ENCODE measurements at regions not wholly inside any gene's neighbourhood (a gene's known extent, or its start where the extent isn't known, plus 50 kb on each side); places are given as distances from the start of the nearest gene placed in this dataset.
"Not testable (repeated sequence)": the region's sequence is repeated elsewhere in the genome, so short reads cannot be mapped to it uniquely, and the experiment has no call there.

GRCh38 chr5:106047341-106047740 lies 1623.4 kb downstream of the EFNA5 start:
- CTCF ChIA-PET: no interaction called here
- no peaks in the 10 kb centered on the region for H3K27me3 Mint-ChIP-seq (ENCODE audit: low read depth)
- H3K4me1 Mint-ChIP-seq (ENCODE audit: low read depth): no peaks in the 10 kb centered on the region
- peaks cover 4% of the 10 kb centered on the region for H3K9me3 Mint-ChIP-seq
- DNase-seq: no peak
- H3K36me3 Mint-ChIP-seq (ENCODE audit: low read depth): no peaks in the 10 kb centered on the region
- intact Hi-C loops (cut with micrococcal nuclease): no loop called here
- H3K27ac Mint-ChIP-seq: no peak overlapping the region
- no peak overlapping the region for H3K4me3 Mint-ChIP-seq

GRCh38 chr5:106032069-106032468 lies 1638.7 kb downstream of the EFNA5 start:
- H3K27ac Mint-ChIP-seq; intact Hi-C loops (cut with micrococcal nuclease): not testable (repeated sequence)

GRCh38 chr5:106028314-106028713 lies 1642.4 kb downstream of the EFNA5 start:
- Mint-ChIP-seq H3K9me3 (peaks cover 10% of the 10 kb centered on the region), H3K27me3 (ENCODE audit: low read depth) (no peaks in the 10 kb centered on the region), H3K4me1 (ENCODE audit: low read depth) (no peaks in the 10 kb centered on the region), H3K36me3 (ENCODE audit: low read depth) (no peaks in the 10 kb centered on the region), H3K27ac (no peak overlapping the region), H3K4me3 (no peak overlapping the region)
- intact Hi-C loops (cut with micrococcal nuclease): no loop called here
- CTCF ChIA-PET: no interaction called here
- no peak for DNase-seq

More at GRCh38 chr5:106032069-106032468, 1638.7 kb downstream of the EFNA5 start:
- CTCF ChIA-PET; H3K4me1 Mint-ChIP-seq (ENCODE audit: low read depth); H3K36me3 Mint-ChIP-seq (ENCODE audit: low read depth); H3K27me3 Mint-ChIP-seq (ENCODE audit: low read depth); DNase-seq; H3K4me3 Mint-ChIP-seq: not testable (repeated sequence)
- H3K9me3 Mint-ChIP-seq: peaks cover 14% of the 10 kb centered on the region

GRCh38 chr5:106020894-106021293 lies 1649.8 kb downstream of the EFNA5 start:
- peaks cover 2% of the 10 kb centered on the region for H3K9me3 Mint-ChIP-seq
- no peaks in the 10 kb centered on the region for H3K27me3 Mint-ChIP-seq (ENCODE audit: low read depth)
- H3K36me3 Mint-ChIP-seq (ENCODE audit: low read depth): no peaks in the 10 kb centered on the region
- no peaks in the 10 kb centered on the region for H3K4me1 Mint-ChIP-seq (ENCODE audit: low read depth)
- no peak for DNase-seq
- no peak overlapping the region for H3K27ac Mint-ChIP-seq
- CTCF ChIA-PET: no interaction called here
- intact Hi-C loops (cut with micrococcal nuclease): no loop called here
- no peak overlapping the region for H3K4me3 Mint-ChIP-seq

GRCh38 chr5:106019261-106019660 lies 1651.5 kb downstream of the EFNA5 start:
- H3K36me3 Mint-ChIP-seq (ENCODE audit: low read depth): no peaks in the 10 kb centered on the region
- H3K4me1 Mint-ChIP-seq (ENCODE audit: low read depth): no peaks in the 10 kb centered on the region
- no peak overlapping the region for H3K4me3 Mint-ChIP-seq
- CTCF ChIA-PET: no interaction called here
- intact Hi-C loops (cut with micrococcal nuclease): no loop called here
- H3K27me3 Mint-ChIP-seq (ENCODE audit: low read depth): no peaks in the 10 kb centered on the region
- DNase-seq: no peak
- peaks cover 2% of the 10 kb centered on the region for H3K9me3 Mint-ChIP-seq
- H3K27ac Mint-ChIP-seq: no peak overlapping the region

GRCh38 chr5:106017243-106017857 lies 1653.4 kb downstream of the EFNA5 start:
- Mint-ChIP-seq H3K27ac (no peak overlapping the region), H3K27me3 (ENCODE audit: low read depth) (no peaks in the 10 kb centered on the region), H3K9me3 (peaks cover 2% of the 10 kb centered on the region), H3K36me3 (ENCODE audit: low read depth) (no peaks in the 10 kb centered on the region), H3K4me1 (ENCODE audit: low read depth) (no peaks in the 10 kb centered on the region), H3K4me3 (no peak overlapping the region)
- CTCF ChIA-PET: no interaction called here
- no peak for DNase-seq
- intact Hi-C loops (cut with micrococcal nuclease): no loop called here

GRCh38 chr5:106014262-106014661 lies 1656.5 kb downstream of the EFNA5 start:
- Mint-ChIP-seq H3K4me1 (ENCODE audit: low read depth) (no peaks in the 10 kb centered on the region), H3K9me3 (peaks cover 10% of the 10 kb centered on the region), H3K36me3 (ENCODE audit: low read depth) (no peaks in the 10 kb centered on the region), H3K27ac (no peak overlapping the region), H3K27me3 (ENCODE audit: low read depth) (no peaks in the 10 kb centered on the region), H3K4me3 (no peak overlapping the region)
- DNase-seq: no peak
- intact Hi-C loops (cut with micrococcal nuclease): no loop called here
- CTCF ChIA-PET: no interaction called here

- intact Hi-C loops (cut with micrococcal nuclease): no loop called here
- no peak for DNase-seq
- no peaks in the 10 kb centered on the region for H3K36me3 Mint-ChIP-seq (ENCODE audit: low read depth)
- H3K27me3 Mint-ChIP-seq (ENCODE audit: low read depth): no peaks in the 10 kb centered on the region
- CTCF ChIA-PET: no interaction called here
- H3K4me3 Mint-ChIP-seq: no peak overlapping the region
- H3K27ac Mint-ChIP-seq: no peak overlapping the region
- no peaks in the 10 kb centered on the region for H3K4me1 Mint-ChIP-seq (ENCODE audit: low read depth)
- H3K9me3 Mint-ChIP-seq: peaks cover 19% of the 10 kb centered on the region
These were observed 1664.5 kb downstream of the EFNA5 start for GRCh38 chr5:106006242-106006641.

- H3K27ac Mint-ChIP-seq; H3K4me3 Mint-ChIP-seq; H3K27me3 Mint-ChIP-seq (ENCODE audit: low read depth); H3K36me3 Mint-ChIP-seq (ENCODE audit: low read depth); intact Hi-C loops (cut with micrococcal nuclease); CTCF ChIA-PET; H3K4me1 Mint-ChIP-seq (ENCODE audit: low read depth); DNase-seq: not testable (repeated sequence)
- peaks cover 22% of the 10 kb centered on the region for H3K9me3 Mint-ChIP-seq
These were observed 1671.7 kb downstream of the EFNA5 start for GRCh38 chr5:105998991-105999390.

- intact Hi-C loops (cut with micrococcal nuclease): no loop called here
- CTCF ChIA-PET: no interaction called here
- Mint-ChIP-seq H3K36me3 (ENCODE audit: low read depth) (no peaks in the 10 kb centered on the region), H3K9me3 (peaks cover 5% of the 10 kb centered on the region), H3K27me3 (ENCODE audit: low read depth) (no peaks in the 10 kb centered on the region), H3K4me3 (no peak overlapping the region), H3K4me1 (ENCODE audit: low read depth) (no peaks in the 10 kb centered on the region), H3K27ac (no peak overlapping the region)
- DNase-seq: no peak
These were observed 1677.7 kb downstream of the EFNA5 start for GRCh38 chr5:105993027-105993426.

GRCh38 chr5:105982526-105982925 lies 1688.2 kb downstream of the EFNA5 start:
- CTCF ChIA-PET: no interaction called here
- Mint-ChIP-seq H3K4me3 (no peak overlapping the region), H3K9me3 (peaks cover 3% of the 10 kb centered on the region), H3K27ac (no peak overlapping the region), H3K4me1 (ENCODE audit: low read depth) (no peaks in the 10 kb centered on the region), H3K36me3 (ENCODE audit: low read depth) (no peaks in the 10 kb centered on the region), H3K27me3 (ENCODE audit: low read depth) (no peaks in the 10 kb centered on the region)
- intact Hi-C loops (cut with micrococcal nuclease): no loop called here
- DNase-seq: no peak

GRCh38 chr5:105978011-105978410 lies 1692.7 kb downstream of the EFNA5 start:
- H3K4me3 Mint-ChIP-seq: no peak overlapping the region
- H3K27ac Mint-ChIP-seq: no peak overlapping the region
- H3K36me3 Mint-ChIP-seq (ENCODE audit: low read depth): no peaks in the 10 kb centered on the region
- DNase-seq: no peak
- no peaks in the 10 kb centered on the region for H3K27me3 Mint-ChIP-seq (ENCODE audit: low read depth)
- intact Hi-C loops (cut with micrococcal nuclease): no loop called here
- H3K9me3 Mint-ChIP-seq: no peaks in the 10 kb centered on the region
- H3K4me1 Mint-ChIP-seq (ENCODE audit: low read depth): no peaks in the 10 kb centered on the region
- CTCF ChIA-PET: no interaction called here

- no peak for DNase-seq
- CTCF ChIA-PET: no interaction called here
- intact Hi-C loops (cut with micrococcal nuclease): no loop called here
- H3K27ac Mint-ChIP-seq: no peak overlapping the region
- no peaks in the 10 kb centered on the region for H3K4me1 Mint-ChIP-seq (ENCODE audit: low read depth)
- no peaks in the 10 kb centered on the region for H3K9me3 Mint-ChIP-seq
- H3K27me3 Mint-ChIP-seq (ENCODE audit: low read depth): no peaks in the 10 kb centered on the region
- H3K36me3 Mint-ChIP-seq (ENCODE audit: low read depth): no peaks in the 10 kb centered on the region
- H3K4me3 Mint-ChIP-seq: no peak overlapping the region
These were observed 1693.6 kb downstream of the EFNA5 start for GRCh38 chr5:105977163-105977562.

GRCh38 chr5:105970919-105971318 lies 1699.8 kb downstream of the EFNA5 start:
- Mint-ChIP-seq H3K4me1 (ENCODE audit: low read depth) (no peaks in the 10 kb centered on the region), H3K27ac (no peak overlapping the region), H3K9me3 (peaks cover 8% of the 10 kb centered on the region), H3K4me3 (no peak overlapping the region), H3K27me3 (ENCODE audit: low read depth) (no peaks in the 10 kb centered on the region), H3K36me3 (ENCODE audit: low read depth) (no peaks in the 10 kb centered on the region)
- CTCF ChIA-PET: no interaction called here
- intact Hi-C loops (cut with micrococcal nuclease): no loop called here
- DNase-seq: no peak

Data from activated naive CD4-positive, alpha-beta T cell treated with anti-CD3 and anti-CD28 coated beads for 36 hours (primary cell).